ENCODE measurements at regions not wholly inside any gene's neighbourhood (a gene's known extent, or its start where the extent isn't known, plus 50 kb on each side); places are given as distances from the start of the nearest gene placed in this dataset.

- H3K27ac ChIP-seq, result no peak overlapping the region
- 60 to 64% methylated on average over 4 of the region's 4 CpGs for WGBS, 2 donors
- no peak for TF ChIP-seq CTCF (IDR thresholded peaks at IDR 0.05)
- TF ChIP-seq POLR2A (IDR thresholded peaks at IDR 0.05), result no peak
- ATAC-seq (no peak), DNase-seq (no peak)
- intact Hi-C loops (cut with DNase I), result no loop called here
- no peaks in the 10 kb centered on the region for H3K27me3 ChIP-seq
- no peaks in the 10 kb centered on the region for H3K36me3 ChIP-seq (replicated peaks in 1 of 2; ENCODE audit: insufficient read depth in 1 of 2, low read depth in 2 of 2)
- no peaks in the 10 kb centered on the region for H3K4me1 ChIP-seq
- no peak overlapping the region for H3K4me3 ChIP-seq
- H3K9me3 ChIP-seq, result no peaks in the 10 kb centered on the region
Measured at GRCh38 chr12:118548887-118549509, 172.6 kb downstream of the SUDS3 start.

GRCh38 chr12:118549510-118549980 is 173.2 kb downstream of the SUDS3 start:
- no peak for TF ChIP-seq POLR2A (IDR thresholded peaks at IDR 0.05)
- no peak for TF ChIP-seq CTCF (IDR thresholded peaks at IDR 0.05)
- H3K36me3 ChIP-seq (replicated peaks in 1 of 2; ENCODE audit: insufficient read depth in 1 of 2, low read depth in 2 of 2), result no peaks in the 10 kb centered on the region
- ATAC-seq (no peak), DNase-seq (no peak)
- no peaks in the 10 kb centered on the region for H3K4me1 ChIP-seq
- H3K27ac ChIP-seq, result no peak overlapping the region
- H3K27me3 ChIP-seq, result no peaks in the 10 kb centered on the region
- H3K9me3 ChIP-seq, result no peaks in the 10 kb centered on the region
- H3K4me3 ChIP-seq, result no peak overlapping the region
- 52 to 62% methylated on average over 8 of the region's 8 CpGs for WGBS, 2 donors
- intact Hi-C loops (cut with DNase I), result no loop called here

GRCh38 chr12:118553856-118554504 is 177.6 kb downstream of the SUDS3 start:
- Histone ChIP-seq H3K36me3 (replicated peaks in 1 of 2; ENCODE audit: insufficient read depth in 1 of 2, low read depth in 2 of 2) (no peaks in the 10 kb centered on the region), H3K4me1 (no peaks in the 10 kb centered on the region), H3K4me3 (no peak overlapping the region), H3K9me3 (no peaks in the 10 kb centered on the region), H3K27ac (no peak overlapping the region), H3K27me3 (no peaks in the 10 kb centered on the region)
- WGBS, 2 donors, result 58 to 68% methylated on average over 5 of the region's 5 CpGs
- intact Hi-C loops (cut with DNase I), result no loop called here
- DNase-seq (no peak), ATAC-seq (no peak)
- TF ChIP-seq POLR2A (IDR thresholded peaks at IDR 0.05) (no peak), CTCF (IDR thresholded peaks at IDR 0.05) (no peak)

GRCh38 chr12:118558941-118559340 is 182.6 kb downstream of the SUDS3 start:
- Histone ChIP-seq H3K27ac (no peak overlapping the region), H3K36me3 (replicated peaks in 1 of 2; ENCODE audit: insufficient read depth in 1 of 2, low read depth in 2 of 2) (no peaks in the 10 kb centered on the region), H3K4me3 (no peak overlapping the region), H3K4me1 (no peaks in the 10 kb centered on the region), H3K9me3 (no peaks in the 10 kb centered on the region), H3K27me3 (no peaks in the 10 kb centered on the region)
- DNase-seq, result no peak
- intact Hi-C loops (cut with DNase I), result no loop called here
- 56 to 65% methylated on average over 4 of the region's 4 CpGs for WGBS, 2 donors
- TF ChIP-seq CTCF (IDR thresholded peaks at IDR 0.05) (no peak), POLR2A (IDR thresholded peaks at IDR 0.05) (no peak)
- ATAC-seq, result no peak

GRCh38 chr12:118560733-118561132 is 184.4 kb downstream of the SUDS3 start:
- Histone ChIP-seq H3K9me3 (no peaks in the 10 kb centered on the region), H3K27ac (no peak overlapping the region), H3K4me3 (no peak overlapping the region), H3K27me3 (no peaks in the 10 kb centered on the region), H3K36me3 (replicated peaks in 1 of 2; ENCODE audit: insufficient read depth in 1 of 2, low read depth in 2 of 2) (no peaks in the 10 kb centered on the region), H3K4me1 (no peaks in the 10 kb centered on the region)
- 48 to 60% methylated on average over 4 of the region's 4 CpGs for WGBS, 2 donors
- no peak for DNase-seq
- intact Hi-C loops (cut with DNase I), result no loop called here
- ATAC-seq, result no peak
- TF ChIP-seq CTCF (IDR thresholded peaks at IDR 0.05) (no peak), POLR2A (IDR thresholded peaks at IDR 0.05) (no peak)
